Endothelial cell of umbilical vein (primary cell): ENCODE measurements at regions not wholly inside any gene's neighbourhood (a gene's known extent, or its start where the extent isn't known, plus 50 kb on each side); places are given as distances from the start of the nearest gene placed in this dataset.

Experiments
- BruUV-seq: library from RNA; stranded (reverse); fragments of 400-500 nt; replicated peaks from 2 replicates; lab custom pipeline; 2021; lab: Mats Ljungman, UMichigan
- CTCF ChIA-PET: fragments of 300-600, 350-600 bp; sonication (Branson Sonifier 250); formaldehyde crosslinking; loops from one replicate; lab custom pipeline; 2021; ENCODE audit warnings: antibody characterized with exemption, inconsistent platforms; lab: Charles Lee
- POLR2A ChIA-PET: fragments of 300-600, 350-600 bp; sonication (Branson Sonifier 250); formaldehyde crosslinking; loops from one replicate; lab custom pipeline; 2021; ENCODE audit warnings: antibody characterized with exemption, inconsistent platforms; lab: Charles Lee
- DNase-seq: peaks from one replicate; pipeline ENCODE4 v3.0.0-alpha.2; 2011; ENCODE audit warnings: low read depth, low spot score
- FAIRE-seq: peaks from 2 replicates; lab custom pipeline; 2011; peaks lifted over from hg19 to GRCh38; lab: Jason Lieb, UNC
- H2AFZ ChIP-seq: 2 replicates; pipeline ENCODE4 v1.6.0; 2012; ENCODE audit warnings: low read depth, low read length, control low read depth, inconsistent platforms
- H3K27ac ChIP-seq: 2 replicates; pipeline ENCODE4 v1.5.1; 2011; ENCODE audit warnings: low read depth, mild to moderate bottlenecking, control low read depth, low read length, moderate library complexity; ENCODE audit not compliant: insufficient read depth
- H3K27me3 ChIP-seq, 2 experiments: 2 replicates each; pipeline versions ENCODE4 v1.6.0 to v1.6.1; 2011; ENCODE audit warnings: low read length in 2 of 2, mixed read lengths in 1 of 2; ENCODE audit not compliant: control insufficient read depth in 2 of 2, insufficient read depth in 2 of 2
- H3K36me3 ChIP-seq, 2 experiments: 2 replicates in 1 of 2; 3 replicates in 1 of 2; pipeline ENCODE4 v1.5.1; 2011; ENCODE audit warnings: low read length in 2 of 2, mild to moderate bottlenecking in 1 of 2, moderate library complexity in 1 of 2; ENCODE audit not compliant: control insufficient read depth in 2 of 2, insufficient read depth in 2 of 2; ENCODE audit errors: extremely low read depth in 1 of 2
- H3K4me1 ChIP-seq: 3 replicates; pipeline ENCODE4 v1.5.1; 2011; ENCODE audit warnings: mild to moderate bottlenecking, low read length; ENCODE audit not compliant: control insufficient read depth, insufficient read depth; ENCODE audit errors: extremely low read depth
- H3K4me2 ChIP-seq: 2 replicates; pipeline ENCODE4 v1.6.1; 2011; ENCODE audit warnings: low read length, control low read depth, mixed read lengths; ENCODE audit not compliant: insufficient read depth
- H3K4me3 ChIP-seq, 3 experiments: fragments of 200-600 bp in 1 of 3; sonication (generic), shearing (Covaris generic) in 1 of 3; replicated peaks in 1 of 3; 2 replicates each; pipeline ENCODE4 v1.5.1; 2011 to 2016; ENCODE audit warnings: control low read depth in 3 of 3, low read length in 3 of 3, mild to moderate bottlenecking in 2 of 3, inconsistent platforms in 1 of 3, low read depth in 1 of 3, moderate library complexity in 1 of 3; ENCODE audit not compliant: insufficient read depth in 1 of 3
- H3K79me2 ChIP-seq: 2 replicates; pipeline ENCODE4 v1.6.0; 2012; ENCODE audit warnings: low read length, inconsistent platforms; ENCODE audit not compliant: control insufficient read depth, insufficient read depth
- H3K9ac ChIP-seq: replicated peaks from 2 replicates; pipeline ENCODE3; 2011; ENCODE audit warnings: low read length, control low read depth; ENCODE audit not compliant: insufficient read depth; ENCODE audit errors: extremely low read depth
- H3K9me1 ChIP-seq: replicated peaks from 3 replicates; pipeline ENCODE4 v1.6.0; 2011; ENCODE audit warnings: mild to moderate bottlenecking, low read length; ENCODE audit not compliant: control insufficient read depth, insufficient read depth; ENCODE audit errors: extremely low read depth
- H3K9me3 ChIP-seq: replicated peaks from 2 replicates; pipeline ENCODE4 v1.5.1; 2012; ENCODE audit warnings: low read length, inconsistent platforms; ENCODE audit not compliant: control insufficient read depth, insufficient read depth
- H4K20me1 ChIP-seq: replicated peaks from 2 replicates; pipeline ENCODE3; 2011; ENCODE audit warnings: mild to moderate bottlenecking, low read length; ENCODE audit not compliant: control insufficient read depth, insufficient read depth; ENCODE audit errors: extremely low read depth
- CTCF ChIP-seq, 2 donors: IDR thresholded peaks; 1 replicate in 1 of 2; 2 replicates in 1 of 2; pipeline ENCODE4 v1.5.1; 2011; ENCODE audit warnings: low read length in 2 of 2, mild to moderate bottlenecking in 2 of 2, moderate library complexity in 2 of 2, control low read depth in 1 of 2, inconsistent platforms in 1 of 2, low read depth in 1 of 2; ENCODE audit not compliant: insufficient read depth in 1 of 2; ENCODE audit errors: extremely low read depth in 1 of 2
- EZH2 ChIP-seq: IDR thresholded peaks from 2 replicates; pipeline ENCODE4 v1.6.1; 2012; ENCODE audit warnings: borderline replicate concordance, low read depth, mild to moderate bottlenecking, moderate library complexity, low read length, inconsistent platforms; ENCODE audit not compliant: severe bottlenecking
- FOS ChIP-seq: IDR thresholded peaks from 2 replicates; pipeline ENCODE4 v1.6.1; 2011; ENCODE audit warnings: mild to moderate bottlenecking, low read length, moderate library complexity, borderline replicate concordance; ENCODE audit not compliant: insufficient read depth
- GATA2 ChIP-seq: IDR thresholded peaks from 2 replicates; pipeline ENCODE4 v1.7.0; 2011; ENCODE audit warnings: low read depth, mild to moderate bottlenecking, moderate library complexity, mixed read lengths, low read length; ENCODE audit not compliant: insufficient read length, insufficient read depth
- JUN ChIP-seq: IDR thresholded peaks from 2 replicates; pipeline ENCODE4 v1.6.1; 2011; ENCODE audit warnings: borderline replicate concordance, low read depth; ENCODE audit not compliant: insufficient read length, insufficient read depth
- MYC ChIP-seq: IDR thresholded peaks from one replicate; pipeline ENCODE4 v1.6.1; 2011; ENCODE audit warnings: mild to moderate bottlenecking, low read depth, low read length
- POLR2A ChIP-seq: IDR thresholded peaks from 2 replicates; pipeline ENCODE4 v1.6.1; 2012; ENCODE audit warnings: low read depth, mild to moderate bottlenecking, control low read depth, low read length
- POLR2AphosphoS5 ChIP-seq: IDR thresholded peaks from 2 replicates; pipeline ENCODE4 v1.6.1; 2012; ENCODE audit warnings: low read depth, mild to moderate bottlenecking, control low read depth, low read length, moderate library complexity; ENCODE audit not compliant: insufficient read depth
- dilution Hi-C: fragments of 300-500 bp; cut with MboI; formaldehyde crosslinking; loops from one replicate; pipeline ENCODE4 v1.15.0; 2019; ENCODE audit warnings: low sequenced_read_pairs; ENCODE audit not compliant: extremely low pct_ligation_motif_present
- intact Hi-C: fragments of 100-400 bp; cut with micrococcal nuclease; formaldehyde crosslinking; loops from one replicate; pipeline ENCODE4 v1.10.0; 2022
- TF ChIP-seq, protein P1 (sequence below): IDR thresholded peaks from 2 replicates; pipeline ENCODE4 v1.6.1; 2011; ENCODE audit not compliant: insufficient read depth, insufficient read length

DNA sequence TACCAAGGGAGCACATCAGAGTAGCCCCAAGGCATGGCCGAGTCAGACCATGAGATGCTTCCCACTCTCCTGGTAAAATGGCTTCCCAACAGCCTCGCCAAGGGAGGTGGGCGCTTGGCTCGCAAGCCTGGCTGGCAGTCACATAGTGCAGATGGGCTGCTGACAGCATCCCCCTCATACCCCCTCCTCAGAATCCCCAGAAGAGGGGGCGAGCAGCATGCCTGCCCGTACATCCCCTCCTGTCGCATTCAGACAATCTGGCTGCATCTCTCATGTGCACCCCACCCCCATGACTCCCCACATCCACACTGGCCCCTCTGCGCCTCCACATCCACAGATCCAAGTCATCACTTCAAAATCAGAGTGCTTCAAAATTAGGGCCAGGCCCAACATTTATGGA lies 54.0 kb upstream of the CES5A start:
- no peak overlapping the region for H3K27ac ChIP-seq
- H3K9me1 ChIP-seq, result no peaks in the 10 kb centered on the region
- BruUV-seq, result no TSS peak
- ChIA-PET POLR2A (no interaction called here), CTCF (no interaction called here)
- H3K79me2 ChIP-seq, result no peaks in the 10 kb centered on the region
- no peaks in the 10 kb centered on the region for H3K9me3 ChIP-seq
- H3K4me1 ChIP-seq, result no peaks in the 10 kb centered on the region
- no peaks in the 10 kb centered on the region for H4K20me1 ChIP-seq
- DNase-seq (no peak), FAIRE-seq (no peak)
- H3K36me3 ChIP-seq, result no peaks in the 10 kb centered on the region
- TF ChIP-seq, protein P1, sequence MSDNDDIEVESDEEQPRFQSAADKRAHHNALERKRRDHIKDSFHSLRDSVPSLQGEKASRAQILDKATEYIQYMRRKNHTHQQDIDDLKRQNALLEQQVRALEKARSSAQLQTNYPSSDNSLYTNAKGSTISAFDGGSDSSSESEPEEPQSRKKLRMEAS, result no peak
- TF ChIP-seq EZH2 (no peak), FOS (no peak)
- no peak overlapping the region for H3K9ac ChIP-seq
- intact Hi-C loops, result no loop called here
- no peaks in the 10 kb centered on the region for H3K27me3 ChIP-seq
- no peak overlapping the region for H3K4me3 ChIP-seq
- no peak overlapping the region for H2AFZ ChIP-seq
- H3K4me2 ChIP-seq, result no peak overlapping the region
- dilution Hi-C loops, result no loop called here

- CTCF ChIA-PET, result no interaction called here
- Histone ChIP-seq H3K27ac (no peak overlapping the region), H2AFZ (no peak overlapping the region), H3K79me2 (no peaks in the 10 kb centered on the region), H3K27me3 (no peaks in the 10 kb centered on the region), H3K36me3 (no peaks in the 10 kb centered on the region), H3K4me1 (no peaks in the 10 kb centered on the region), H3K9me3 (no peaks in the 10 kb centered on the region), H3K9ac (no peak overlapping the region), H3K4me3 (no peak overlapping the region), H3K9me1 (no peaks in the 10 kb centered on the region), H3K4me2 (no peak overlapping the region), H4K20me1 (no peaks in the 10 kb centered on the region)
- BruUV-seq, result no TSS peak
- FAIRE-seq (no peak), DNase-seq (no peak)
- POLR2A ChIA-PET, result no interaction called here
- TF ChIP-seq POLR2AphosphoS5 (no peak), EZH2 (no peak), JUN (no peak), GATA2 (no peak), MYC (no peak), FOS (no peak), POLR2A (no peak), CTCF (IDR thresholded peaks at IDR 0.05; ENCODE audit: extremely low read depth in 1 of 2, insufficient read depth in 1 of 2, low read depth in 1 of 2, low read length in 2 of 2) (no peak)
- TF ChIP-seq, protein P1, result no peak
- intact Hi-C loops, result no loop called here
- dilution Hi-C loops, result no loop called here
Observed at GRCh38 chr16:55925242-55925641, 50.1 kb upstream of the CES5A start.
